Kidney epithelial cell (primary cell): ENCODE measurements at regions not wholly inside any gene's neighbourhood (a gene's known extent, or its start where the extent isn't known, plus 50 kb on each side); places are given as distances from the start of the nearest gene placed in this dataset.

Experiments
- DNase-seq: peaks from one replicate; pipeline ENCODE4 v3.0.0-alpha.2; 2010; ENCODE audit warnings: low read depth
- H3K27me3 ChIP-seq: 2 replicates; pipeline ENCODE4 v1.6.0; 2011; ENCODE audit warnings: low read length; ENCODE audit not compliant: control insufficient read depth, insufficient read depth
- H3K36me3 ChIP-seq: 2 replicates; pipeline ENCODE4 v1.5.1; 2011; ENCODE audit warnings: low read length; ENCODE audit not compliant: control insufficient read depth, insufficient read depth
- H3K4me3 ChIP-seq: 2 replicates; pipeline ENCODE4 v1.5.1; 2011; ENCODE audit warnings: low read depth, mild to moderate bottlenecking, control low read depth, low read length
- TF ChIP-seq, protein P1 (sequence below): IDR thresholded peaks from 2 replicates; pipeline ENCODE4 v1.5.1; 2011; ENCODE audit warnings: mild to moderate bottlenecking, moderate library complexity, low read length, control low read depth, inconsistent platforms; ENCODE audit not compliant: insufficient read depth, poor library complexity, severe bottlenecking

- H3K27me3 ChIP-seq = no peaks in the 10 kb centered on the region
- TF ChIP-seq, protein P1, sequence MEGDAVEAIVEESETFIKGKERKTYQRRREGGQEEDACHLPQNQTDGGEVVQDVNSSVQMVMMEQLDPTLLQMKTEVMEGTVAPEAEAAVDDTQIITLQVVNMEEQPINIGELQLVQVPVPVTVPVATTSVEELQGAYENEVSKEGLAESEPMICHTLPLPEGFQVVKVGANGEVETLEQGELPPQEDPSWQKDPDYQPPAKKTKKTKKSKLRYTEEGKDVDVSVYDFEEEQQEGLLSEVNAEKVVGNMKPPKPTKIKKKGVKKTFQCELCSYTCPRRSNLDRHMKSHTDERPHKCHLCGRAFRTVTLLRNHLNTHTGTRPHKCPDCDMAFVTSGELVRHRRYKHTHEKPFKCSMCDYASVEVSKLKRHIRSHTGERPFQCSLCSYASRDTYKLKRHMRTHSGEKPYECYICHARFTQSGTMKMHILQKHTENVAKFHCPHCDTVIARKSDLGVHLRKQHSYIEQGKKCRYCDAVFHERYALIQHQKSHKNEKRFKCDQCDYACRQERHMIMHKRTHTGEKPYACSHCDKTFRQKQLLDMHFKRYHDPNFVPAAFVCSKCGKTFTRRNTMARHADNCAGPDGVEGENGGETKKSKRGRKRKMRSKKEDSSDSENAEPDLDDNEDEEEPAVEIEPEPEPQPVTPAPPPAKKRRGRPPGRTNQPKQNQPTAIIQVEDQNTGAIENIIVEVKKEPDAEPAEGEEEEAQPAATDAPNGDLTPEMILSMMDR = no peak
- no peak overlapping the region for H3K4me3 ChIP-seq
- no peak for DNase-seq
- no peaks in the 10 kb centered on the region for H3K36me3 ChIP-seq
Measured at GRCh38 chr2:82875858-82876257, 1583.2 kb downstream of the SUCLG1 start.

- TF ChIP-seq, protein P1 = no peak
- no peaks in the 10 kb centered on the region for H3K27me3 ChIP-seq
- no peak for DNase-seq
- no peaks in the 10 kb centered on the region for H3K36me3 ChIP-seq
- H3K4me3 ChIP-seq = no peak overlapping the region
Measured at GRCh38 chr2:82857967-82858366, 1601.1 kb downstream of the SUCLG1 start.

GRCh38 chr2:82853299-82853698 lies 1605.8 kb downstream of the SUCLG1 start:
- Histone ChIP-seq H3K36me3 (no peaks in the 10 kb centered on the region), H3K4me3 (no peak overlapping the region), H3K27me3 (no peaks in the 10 kb centered on the region)
- TF ChIP-seq, protein P1 = no peak
- no peak for DNase-seq

DNA sequence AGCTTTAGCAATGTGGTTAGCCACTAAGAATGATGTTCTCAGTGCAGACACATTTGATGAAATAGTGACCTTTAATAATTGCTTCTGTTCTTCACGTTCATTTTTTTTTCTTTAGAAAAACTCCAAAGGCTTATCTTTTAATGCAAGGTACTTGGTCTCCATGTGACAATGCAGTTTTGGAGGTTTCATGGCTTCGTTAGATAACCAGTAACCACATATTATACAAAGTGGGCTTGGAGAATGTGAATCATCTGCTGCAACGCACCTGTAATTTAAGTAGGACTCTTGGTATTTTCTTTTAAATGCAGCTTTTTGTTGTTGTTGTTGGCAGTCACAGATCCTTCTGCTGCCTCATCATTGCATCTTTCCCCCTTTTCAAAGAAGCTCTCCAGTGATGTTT lies 1606.3 kb downstream of the SUCLG1 start:
- H3K27me3 ChIP-seq = no peaks in the 10 kb centered on the region
- H3K4me3 ChIP-seq = no peak overlapping the region
- TF ChIP-seq, protein P1 = no peak
- DNase-seq = no peak
- H3K36me3 ChIP-seq = no peaks in the 10 kb centered on the region

DNA sequence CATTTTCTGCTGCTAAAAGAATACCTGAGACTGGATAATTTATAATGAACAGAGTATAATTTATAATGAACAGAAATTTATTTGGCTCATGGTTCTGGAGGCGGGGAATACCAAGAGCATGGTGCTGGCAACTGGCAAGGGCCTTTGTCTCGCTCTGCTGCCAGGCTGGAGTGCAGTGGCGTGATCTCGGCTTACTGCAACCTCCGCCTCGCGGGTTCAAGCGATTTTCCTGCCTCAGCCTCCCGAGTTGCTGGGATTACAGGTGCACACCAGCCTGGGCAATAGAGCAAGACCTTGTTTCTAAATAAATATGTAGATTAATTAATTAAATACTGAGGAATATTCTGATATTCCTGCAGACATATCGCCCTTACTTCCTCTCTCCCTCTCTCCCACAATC lies 1610.8 kb downstream of the SUCLG1 start:
- H3K27me3 ChIP-seq = no peaks in the 10 kb centered on the region
- H3K36me3 ChIP-seq = no peaks in the 10 kb centered on the region
- no peak overlapping the region for H3K4me3 ChIP-seq
- DNase-seq = no peak
- TF ChIP-seq, protein P1 = no peak

GRCh38 chr2:82839036-82839435 lies 1620.0 kb downstream of the SUCLG1 start:
- TF ChIP-seq, protein P1 = no peak
- DNase-seq = no peak
- Histone ChIP-seq H3K4me3 (no peak overlapping the region), H3K27me3 (no peaks in the 10 kb centered on the region), H3K36me3 (no peaks in the 10 kb centered on the region)
